Astrocyte of the spinal cord (primary cell): ENCODE measurements at regions not wholly inside any gene's neighbourhood (a gene's known extent, or its start where the extent isn't known, plus 50 kb on each side); places are given as distances from the start of the nearest gene placed in this dataset.

Source experiments
- DNase-seq: peaks from one replicate; pipeline ENCODE4 v3.0.0; 2011; ENCODE audit warnings: low read depth, low spot score
- H3K4me3 ChIP-seq: 2 replicates; pipeline ENCODE4 v1.5.1; 2011; ENCODE audit warnings: low read depth, mild to moderate bottlenecking, low read length, moderate library complexity
- in situ Hi-C: cut with HindIII; loops from 2 replicates; pipeline ENCODE4 v1.10.0; 2017; ENCODE audit warnings: low sequenced_read_pairs
- TF ChIP-seq, protein P1 (sequence below): IDR thresholded peaks from 2 replicates; pipeline ENCODE4 v1.5.1; 2012; ENCODE audit warnings: low read depth, mild to moderate bottlenecking, low read length, inconsistent platforms

- DNase-seq = no peak
- in situ Hi-C loops = no loop called here
- H3K4me3 ChIP-seq = no peak overlapping the region
- TF ChIP-seq, protein P1, sequence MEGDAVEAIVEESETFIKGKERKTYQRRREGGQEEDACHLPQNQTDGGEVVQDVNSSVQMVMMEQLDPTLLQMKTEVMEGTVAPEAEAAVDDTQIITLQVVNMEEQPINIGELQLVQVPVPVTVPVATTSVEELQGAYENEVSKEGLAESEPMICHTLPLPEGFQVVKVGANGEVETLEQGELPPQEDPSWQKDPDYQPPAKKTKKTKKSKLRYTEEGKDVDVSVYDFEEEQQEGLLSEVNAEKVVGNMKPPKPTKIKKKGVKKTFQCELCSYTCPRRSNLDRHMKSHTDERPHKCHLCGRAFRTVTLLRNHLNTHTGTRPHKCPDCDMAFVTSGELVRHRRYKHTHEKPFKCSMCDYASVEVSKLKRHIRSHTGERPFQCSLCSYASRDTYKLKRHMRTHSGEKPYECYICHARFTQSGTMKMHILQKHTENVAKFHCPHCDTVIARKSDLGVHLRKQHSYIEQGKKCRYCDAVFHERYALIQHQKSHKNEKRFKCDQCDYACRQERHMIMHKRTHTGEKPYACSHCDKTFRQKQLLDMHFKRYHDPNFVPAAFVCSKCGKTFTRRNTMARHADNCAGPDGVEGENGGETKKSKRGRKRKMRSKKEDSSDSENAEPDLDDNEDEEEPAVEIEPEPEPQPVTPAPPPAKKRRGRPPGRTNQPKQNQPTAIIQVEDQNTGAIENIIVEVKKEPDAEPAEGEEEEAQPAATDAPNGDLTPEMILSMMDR = no peak
Observed at GRCh38 chr10:108005627-108006026, 841.1 kb upstream of the SORCS1 start.

GRCh38 chr10:108003576-108003975, 839.1 kb upstream of the SORCS1 start:
- TF ChIP-seq, protein P1 = no peak
- H3K4me3 ChIP-seq = no peak overlapping the region
- no peak for DNase-seq
- in situ Hi-C loops = no loop called here

- H3K4me3 ChIP-seq = no peak overlapping the region
- in situ Hi-C loops = no loop called here
Observed at GRCh38 chr10:108003061-108003460, 838.6 kb upstream of the SORCS1 start.

DNA sequence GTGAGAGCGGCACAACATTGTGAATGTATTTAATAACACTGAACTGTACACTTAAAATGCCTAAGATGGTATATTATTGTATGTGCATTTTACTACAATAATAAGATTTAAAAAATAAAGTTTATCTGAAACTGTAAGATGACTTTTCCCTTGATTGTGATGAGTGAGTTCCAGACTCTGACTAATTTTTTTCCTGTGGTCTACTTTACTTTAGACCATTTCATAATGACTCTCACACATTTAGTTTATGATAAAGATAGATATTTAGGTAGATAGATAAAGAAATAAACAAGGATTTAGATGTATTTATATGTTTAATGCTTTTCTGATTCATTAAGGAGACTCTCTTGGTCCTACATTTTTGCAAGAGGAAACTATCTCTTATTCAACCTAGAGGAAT, 835.9 kb upstream of the SORCS1 start:
- DNase-seq = no peak
- in situ Hi-C loops = no loop called here
- H3K4me3 ChIP-seq = no peak overlapping the region
- TF ChIP-seq, protein P1 = no peak

More at GRCh38 chr10:108003061-108003460, 838.6 kb upstream of the SORCS1 start:
- TF ChIP-seq, protein P1 = no peak
- no peak for DNase-seq

DNA sequence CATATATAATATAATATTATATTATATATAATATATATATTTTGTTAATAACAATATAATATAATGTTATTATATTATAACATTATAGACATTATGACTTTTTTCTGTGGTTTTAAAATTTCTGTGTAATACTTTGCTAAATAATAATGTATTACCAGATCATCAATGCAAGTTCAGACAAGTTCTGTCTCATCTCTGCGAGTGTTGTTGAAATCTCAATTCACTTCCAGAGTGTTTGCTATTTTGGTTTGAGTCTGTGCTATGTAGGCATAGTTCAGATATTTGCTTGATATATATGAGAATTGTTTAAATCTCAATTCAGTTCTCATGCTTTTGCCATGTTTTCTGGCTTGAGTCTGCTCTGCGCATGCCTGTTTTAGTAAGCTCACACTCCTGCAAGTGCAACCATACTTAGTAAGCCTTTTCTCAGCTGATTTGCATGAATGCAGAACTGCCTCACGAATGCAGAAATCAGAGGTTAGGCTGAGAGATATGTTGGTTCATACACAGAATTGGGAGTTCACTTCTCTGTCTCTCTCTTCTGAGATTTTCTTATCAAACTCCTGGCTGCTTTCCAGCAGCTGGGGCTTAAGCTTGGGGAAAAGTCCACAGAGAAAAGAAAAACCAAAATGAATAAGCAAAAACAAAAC, 830.2 kb upstream of the SORCS1 start:
- no peak overlapping the region for H3K4me3 ChIP-seq
- TF ChIP-seq, protein P1 = no peak
- in situ Hi-C loops = no loop called here
- no peak for DNase-seq

- no peak overlapping the region for H3K4me3 ChIP-seq
- no peak for DNase-seq
- TF ChIP-seq, protein P1 = no peak
- in situ Hi-C loops = no loop called here
Observed at GRCh38 chr10:107986571-107986970, 822.1 kb upstream of the SORCS1 start.
